Lower leg skin (tissue), 4 donors: ENCODE measurements at regions not wholly inside any gene's neighbourhood (a gene's known extent, or its start where the extent isn't known, plus 50 kb on each side); places are given as distances from the start of the nearest gene placed in this dataset.

Experiments
- DNase-seq, 2 donors: peaks; one replicate each; pipeline ENCODE4 v3.0.0-alpha.2; 2019; ENCODE audit warnings: low spot score in 2 of 2
- H3K4me3 ChIP-seq: fragments of 200-600 bp; sonication (generic); 2 replicates; pipeline ENCODE4 v1.5.1; 2017; ENCODE audit warnings: mild to moderate bottlenecking, low read depth; ENCODE audit not compliant: poor library complexity, severe bottlenecking
- CTCF ChIP-seq, 3 donors: fragments of 450-650 bp; IDR thresholded peaks; one replicate each; pipeline ENCODE4 v1.5.1; 2016; ENCODE audit warnings: antibody characterized with exemption in 3 of 3, mild to moderate bottlenecking in 3 of 3, moderate library complexity in 2 of 3
- POLR2A ChIP-seq, 2 donors: fragments of 450-650 bp; IDR thresholded peaks; one replicate each; pipeline ENCODE4 v1.6.1; 2016 to 2017; ENCODE audit warnings: antibody characterized with exemption in 2 of 2, mild to moderate bottlenecking in 1 of 2, moderate library complexity in 1 of 2
- WGBS, 2 donors: methylation state at CpG; one replicate each; pipeline ENCODE4 v1.1.5; 2018; 5-methylcytosine and 5-hydroxymethylcytosine counted together
- intact Hi-C: fragments of 100-400 bp; cut with DNase I; formaldehyde crosslinking; loops from one replicate; pipeline ENCODE4 v1.15.0; 2023; ENCODE audit warnings: low total_unique reads

- 84 to 85% methylated on average over 4 of the region's 4 CpGs for WGBS, 2 donors
Measured at GRCh38 chr2:219876931-219877330, 249.5 kb downstream of the SLC4A3 start.

DNA sequence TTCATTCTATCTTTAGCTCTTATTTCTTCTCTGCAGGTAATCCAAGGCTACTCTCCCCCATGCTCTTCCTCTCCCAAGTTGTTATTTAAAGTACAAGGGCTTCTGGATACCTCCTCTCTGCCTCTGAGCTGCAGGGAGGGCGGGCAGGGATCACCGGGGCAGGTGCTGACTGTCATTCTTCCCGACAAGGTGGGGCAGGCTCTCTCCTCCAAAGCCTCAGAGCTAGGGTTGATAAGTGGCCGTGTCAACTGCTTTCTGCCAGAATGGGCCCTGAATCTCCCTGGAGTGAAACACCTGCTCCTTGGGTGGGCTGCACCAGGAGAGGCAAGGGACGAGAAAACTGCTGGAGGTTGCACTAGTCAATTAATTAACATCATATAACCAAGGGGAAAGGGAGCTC lies 250.3 kb downstream of the SLC4A3 start:
- DNase-seq = no peak
- intact Hi-C loops = no loop called here
- WGBS, 2 donors = 52 to 58% methylated on average over 5 of the region's 5 CpGs
- no peak overlapping the region for H3K4me3 ChIP-seq
- TF ChIP-seq POLR2A (IDR thresholded peaks at IDR 0.05) (no peak), CTCF (IDR thresholded peaks at IDR 0.05) (no peak)

More at GRCh38 chr2:219876931-219877330, 249.5 kb downstream of the SLC4A3 start:
- DNase-seq = no peak
- intact Hi-C loops = no loop called here
- TF ChIP-seq CTCF (IDR thresholded peaks at IDR 0.05) = no peak
- TF ChIP-seq POLR2A (IDR thresholded peaks at IDR 0.05) = no peak
- H3K4me3 ChIP-seq = no peak overlapping the region

- no peak overlapping the region for H3K4me3 ChIP-seq
- 77 to 85% methylated on average over 5 of the region's 5 CpGs for WGBS, 2 donors
- no peak for DNase-seq
- intact Hi-C loops = no loop called here
- TF ChIP-seq POLR2A (IDR thresholded peaks at IDR 0.05) (no peak), CTCF (IDR thresholded peaks at IDR 0.05) (no peak)
Measured at GRCh38 chr2:219878516-219878915, 251.1 kb downstream of the SLC4A3 start.

DNA sequence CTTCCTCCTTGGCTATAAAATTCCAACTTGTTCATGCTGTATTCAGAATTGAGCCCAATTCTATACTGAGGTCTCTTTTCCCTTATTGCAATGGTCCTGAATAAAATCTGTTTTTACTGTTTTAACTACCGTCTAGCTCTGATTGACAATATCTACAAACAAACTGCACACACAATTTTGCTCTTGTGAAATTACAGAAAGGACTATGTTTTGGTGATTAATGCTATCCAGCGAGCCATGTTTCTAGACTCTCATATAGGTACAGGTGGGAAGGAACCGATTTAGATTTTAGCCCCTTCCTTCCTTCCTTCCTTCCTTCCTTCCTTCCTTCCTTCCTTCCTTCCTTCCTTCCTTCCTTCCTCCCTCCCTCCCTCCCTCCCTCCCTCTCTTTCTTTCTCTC lies 254.4 kb downstream of the SLC4A3 start:
- DNase-seq = no peak
- H3K4me3 ChIP-seq = no peak overlapping the region
- WGBS, 2 donors = 89 to 92% methylated on average over 3 of the region's 3 CpGs
- intact Hi-C loops = no loop called here
- TF ChIP-seq CTCF (IDR thresholded peaks at IDR 0.05) = no peak
- TF ChIP-seq POLR2A (IDR thresholded peaks at IDR 0.05) = no peak

DNA sequence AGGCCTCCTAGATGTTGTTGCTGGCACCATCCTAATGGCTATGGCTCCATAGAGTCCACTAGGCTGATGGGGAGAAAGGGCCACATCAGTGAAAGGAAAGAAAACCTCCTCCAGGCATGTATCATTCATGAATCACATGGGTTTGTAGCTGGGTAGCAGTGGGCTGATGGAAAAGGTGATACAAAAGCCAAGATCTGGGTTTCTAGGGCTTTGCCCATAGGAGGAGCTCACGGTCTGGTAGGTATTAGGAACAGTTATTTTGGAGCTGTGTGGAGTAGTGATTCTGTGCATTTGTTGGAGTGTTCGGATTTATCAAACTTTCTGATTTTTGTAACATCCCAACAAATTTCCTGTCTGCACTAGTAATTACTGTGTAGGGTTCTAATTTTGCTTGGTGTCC lies 259.2 kb downstream of the SLC4A3 start:
- no peak overlapping the region for H3K4me3 ChIP-seq
- intact Hi-C loops = no loop called here
- WGBS, 2 donors = 87 to 88% methylated on average over 2 of the region's 2 CpGs
- DNase-seq = no peak
- no peak for TF ChIP-seq CTCF (IDR thresholded peaks at IDR 0.05)
- TF ChIP-seq POLR2A (IDR thresholded peaks at IDR 0.05) = no peak

GRCh38 chr2:219887870-219888269 lies 260.4 kb downstream of the SLC4A3 start:
- DNase-seq = no peak
- 66 to 68% methylated on average over 4 of the region's 4 CpGs for WGBS, 2 donors
- no peak overlapping the region for H3K4me3 ChIP-seq
- intact Hi-C loops = no loop called here
- TF ChIP-seq CTCF (IDR thresholded peaks at IDR 0.05) (no peak), POLR2A (IDR thresholded peaks at IDR 0.05) (no peak)
